IPS-15b (cell line): ENCODE measurements at regions not wholly inside any gene's neighbourhood (a gene's known extent, or its start where the extent isn't known, plus 50 kb on each side); places are given as distances from the start of the nearest gene placed in this dataset.

Experiments
- H3K27me3 ChIP-seq: one replicate; pipeline ENCODE4 v1.6.1; 2013; ENCODE audit warnings: low read length; ENCODE audit not compliant: control insufficient read depth, insufficient read depth
- H3K36me3 ChIP-seq: one replicate; pipeline ENCODE4 v1.6.1; 2013; ENCODE audit warnings: low read length; ENCODE audit not compliant: control insufficient read depth, insufficient read depth
- H3K4me1 ChIP-seq: one replicate; pipeline ENCODE4 v1.6.1; 2013; ENCODE audit warnings: mild to moderate bottlenecking, low read length; ENCODE audit not compliant: control insufficient read depth, insufficient read depth
- H3K4me3 ChIP-seq: one replicate; pipeline ENCODE4 v1.5.1; 2013; ENCODE audit warnings: low read depth, low read length
- H3K9ac ChIP-seq: one replicate; pipeline ENCODE4 v1.6.1; 2013; ENCODE audit warnings: low read depth, mild to moderate bottlenecking, low read length
- H3K9me3 ChIP-seq: one replicate; pipeline ENCODE4 v1.6.1; 2013; ENCODE audit warnings: mild to moderate bottlenecking, low read length; ENCODE audit not compliant: control insufficient read depth, insufficient read depth

- Histone ChIP-seq H3K4me1 (peaks cover 2% of the 10 kb centered on the region), H3K36me3 (no peaks in the 10 kb centered on the region), H3K4me3 (no peak overlapping the region), H3K9me3 (no peaks in the 10 kb centered on the region), H3K27me3 (no peaks in the 10 kb centered on the region), H3K9ac (no peak overlapping the region)
Observed at GRCh38 chr5:168064933-168065622, 226.4 kb upstream of the WWC1 start.

GRCh38 chr5:168066536-168067208 is 224.8 kb upstream of the WWC1 start:
- Histone ChIP-seq H3K4me3 (no peak overlapping the region), H3K36me3 (no peaks in the 10 kb centered on the region), H3K9ac (no peak overlapping the region), H3K27me3 (no peaks in the 10 kb centered on the region), H3K9me3 (no peaks in the 10 kb centered on the region), H3K4me1 (peaks cover 2% of the 10 kb centered on the region)

GRCh38 chr5:168070761-168071160 is 220.7 kb upstream of the WWC1 start:
- Histone ChIP-seq H3K4me1 (no peaks in the 10 kb centered on the region), H3K27me3 (no peaks in the 10 kb centered on the region), H3K9me3 (no peaks in the 10 kb centered on the region), H3K4me3 (no peak overlapping the region), H3K36me3 (no peaks in the 10 kb centered on the region), H3K9ac (no peak overlapping the region)

- no peaks in the 10 kb centered on the region for H3K27me3 ChIP-seq
- H3K9me3 ChIP-seq = no peaks in the 10 kb centered on the region
- H3K9ac ChIP-seq = no peak overlapping the region
- H3K4me1 ChIP-seq = no peaks in the 10 kb centered on the region
- no peak overlapping the region for H3K4me3 ChIP-seq
- H3K36me3 ChIP-seq = no peaks in the 10 kb centered on the region
Observed at GRCh38 chr5:168072665-168073064, 218.8 kb upstream of the WWC1 start.

GRCh38 chr5:168073311-168073710 is 218.1 kb upstream of the WWC1 start:
- Histone ChIP-seq H3K27me3 (no peaks in the 10 kb centered on the region), H3K9me3 (no peaks in the 10 kb centered on the region), H3K36me3 (no peaks in the 10 kb centered on the region), H3K9ac (no peak overlapping the region), H3K4me1 (no peaks in the 10 kb centered on the region), H3K4me3 (no peak overlapping the region)

GRCh38 chr5:168073991-168074800 is 217.2 kb upstream of the WWC1 start:
- no peak overlapping the region for H3K9ac ChIP-seq
- no peaks in the 10 kb centered on the region for H3K4me1 ChIP-seq
- H3K4me3 ChIP-seq = no peak overlapping the region
- H3K27me3 ChIP-seq = no peaks in the 10 kb centered on the region
- H3K36me3 ChIP-seq = no peaks in the 10 kb centered on the region
- no peaks in the 10 kb centered on the region for H3K9me3 ChIP-seq

- H3K4me3 ChIP-seq = no peak overlapping the region
- no peaks in the 10 kb centered on the region for H3K36me3 ChIP-seq
- H3K9me3 ChIP-seq = no peaks in the 10 kb centered on the region
- no peak overlapping the region for H3K9ac ChIP-seq
- H3K27me3 ChIP-seq = no peaks in the 10 kb centered on the region
- H3K4me1 ChIP-seq = no peaks in the 10 kb centered on the region
Observed at GRCh38 chr5:168075387-168075786, 216.1 kb upstream of the WWC1 start.

- H3K4me1 ChIP-seq = no peaks in the 10 kb centered on the region
- H3K9me3 ChIP-seq = no peaks in the 10 kb centered on the region
- H3K36me3 ChIP-seq = no peaks in the 10 kb centered on the region
- H3K9ac ChIP-seq = no peak overlapping the region
- H3K27me3 ChIP-seq = no peaks in the 10 kb centered on the region
- H3K4me3 ChIP-seq = no peak overlapping the region
Observed at GRCh38 chr5:168076561-168076991, 214.9 kb upstream of the WWC1 start.

- no peaks in the 10 kb centered on the region for H3K4me1 ChIP-seq
- H3K4me3 ChIP-seq = no peak overlapping the region
- H3K36me3 ChIP-seq = no peaks in the 10 kb centered on the region
- no peak overlapping the region for H3K9ac ChIP-seq
- H3K9me3 ChIP-seq = peaks cover 3% of the 10 kb centered on the region
- no peaks in the 10 kb centered on the region for H3K27me3 ChIP-seq
Observed at GRCh38 chr5:168085261-168086031, 206.0 kb upstream of the WWC1 start.

- Histone ChIP-seq H3K4me1 (no peaks in the 10 kb centered on the region), H3K9me3 (peaks cover 3% of the 10 kb centered on the region), H3K4me3 (no peak overlapping the region), H3K27me3 (no peaks in the 10 kb centered on the region), H3K9ac (no peak overlapping the region), H3K36me3 (no peaks in the 10 kb centered on the region)
Observed at GRCh38 chr5:168086104-168086610, 205.3 kb upstream of the WWC1 start.

- peaks cover 3% of the 10 kb centered on the region for H3K9me3 ChIP-seq
- H3K36me3 ChIP-seq = no peaks in the 10 kb centered on the region
- no peaks in the 10 kb centered on the region for H3K27me3 ChIP-seq
- H3K4me1 ChIP-seq = no peaks in the 10 kb centered on the region
- no peak overlapping the region for H3K4me3 ChIP-seq
- H3K9ac ChIP-seq = no peak overlapping the region
Observed at GRCh38 chr5:168086746-168087145, 204.7 kb upstream of the WWC1 start.
